ENCODE measurements at regions not wholly inside any gene's neighbourhood (a gene's known extent, or its start where the extent isn't known, plus 50 kb on each side); places are given as distances from the start of the nearest gene placed in this dataset.

DNA sequence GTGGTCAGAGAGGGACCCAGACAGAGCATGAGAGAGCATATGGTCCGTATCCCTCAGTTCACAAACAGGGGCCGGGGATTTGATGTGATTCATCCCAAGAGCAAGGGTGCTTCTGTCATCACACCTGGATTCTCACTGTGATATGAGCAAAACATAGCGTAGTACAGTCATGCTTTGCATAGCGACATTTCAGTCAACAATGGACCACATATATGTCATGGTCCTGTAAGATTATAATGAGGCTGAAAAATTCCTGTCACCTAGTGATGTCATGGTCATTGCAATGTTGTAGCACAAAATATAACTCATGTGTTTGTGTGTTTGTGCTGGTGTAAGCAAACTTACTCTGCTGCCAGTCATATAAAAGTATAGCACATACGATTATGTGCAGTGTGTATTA is 207.4 kb upstream of the CDH13 start:
- ATAC-seq (ENCODE audit: low read depth) (no peak), DNase-seq (no peak)
- Mint-ChIP-seq H3K27ac (no peak overlapping the region), H3K27me3 (no peaks in the 10 kb centered on the region), H3K4me3 (no peak overlapping the region), H3K36me3 (no peaks in the 10 kb centered on the region), H3K9me3 (no peaks in the 10 kb centered on the region), H3K4me1 (no peaks in the 10 kb centered on the region)
- POLR2A ChIA-PET, result no interaction called here

DNA sequence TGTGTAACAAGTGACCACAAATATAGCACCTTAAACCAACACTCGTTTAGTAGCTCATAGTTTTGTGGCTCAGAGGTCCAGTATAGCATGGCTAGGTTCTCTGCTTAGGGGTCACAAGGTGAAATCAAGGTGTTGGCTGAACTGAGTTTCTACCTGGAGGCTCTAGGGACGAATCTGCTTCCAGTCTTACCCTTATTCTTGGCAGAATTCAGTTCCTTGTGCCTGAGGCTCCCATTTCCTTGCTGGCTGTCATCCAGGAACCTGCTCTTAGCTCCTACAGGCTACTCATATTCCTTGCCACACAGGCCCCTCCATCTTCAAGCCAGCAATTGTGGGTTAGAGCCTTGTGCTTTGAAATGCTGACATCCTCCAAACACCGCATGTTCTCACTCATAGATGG is 212.3 kb upstream of the CDH13 start:
- Mint-ChIP-seq H3K9me3 (no peaks in the 10 kb centered on the region), H3K27me3 (no peaks in the 10 kb centered on the region), H3K27ac (no peak overlapping the region), H3K36me3 (no peaks in the 10 kb centered on the region), H3K4me1 (no peaks in the 10 kb centered on the region), H3K4me3 (no peak overlapping the region)
- ATAC-seq (ENCODE audit: low read depth) (no peak), DNase-seq (no peak)
- POLR2A ChIA-PET, result no interaction called here

DNA sequence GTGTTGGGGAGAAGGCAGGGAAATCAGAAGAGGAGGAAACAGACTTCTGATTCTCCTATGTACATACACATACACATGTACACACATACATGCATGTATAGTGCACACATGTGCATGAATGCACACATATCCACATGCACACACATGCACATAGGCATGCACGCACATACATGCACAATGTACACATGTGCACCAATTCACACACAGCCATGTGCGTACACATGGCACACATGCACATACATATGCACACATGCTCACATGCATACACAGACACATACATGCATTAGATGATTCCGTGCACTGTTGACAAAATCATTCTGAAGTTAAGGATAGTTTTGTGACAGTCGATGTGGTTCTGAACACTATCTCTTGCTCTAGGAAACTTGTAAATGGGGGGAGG is 214.0 kb upstream of the CDH13 start:
- POLR2A ChIA-PET, result no interaction called here
- no peaks in the 10 kb centered on the region for H3K27me3 Mint-ChIP-seq
- no peaks in the 10 kb centered on the region for H3K9me3 Mint-ChIP-seq
- no peaks in the 10 kb centered on the region for H3K4me1 Mint-ChIP-seq
- ATAC-seq (ENCODE audit: low read depth) (no peak), DNase-seq (no peak)
- no peaks in the 10 kb centered on the region for H3K36me3 Mint-ChIP-seq
- H3K4me3 Mint-ChIP-seq, result no peak overlapping the region
- H3K27ac Mint-ChIP-seq, result no peak overlapping the region

DNA sequence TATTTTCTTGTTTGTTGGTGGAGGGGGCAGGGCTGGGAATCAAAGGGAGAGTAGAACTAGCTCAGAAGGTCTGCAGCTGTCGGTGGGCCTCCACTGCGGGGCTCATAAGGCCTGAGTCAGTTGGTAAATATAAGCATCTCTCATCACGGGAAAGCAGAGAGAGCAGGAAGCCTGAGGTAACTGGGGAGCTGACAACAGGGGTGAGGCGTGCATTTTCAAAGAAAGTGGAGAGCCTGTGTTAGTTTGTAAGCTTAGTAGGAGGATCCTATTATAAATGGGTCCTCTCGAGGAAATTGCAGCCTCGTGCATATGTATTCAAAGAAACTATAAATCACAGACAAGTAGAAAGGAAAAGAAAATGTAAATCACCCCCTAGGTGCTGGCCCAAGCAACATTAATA is 221.0 kb upstream of the CDH13 start:
- H3K9me3 Mint-ChIP-seq, result no peaks in the 10 kb centered on the region
- H3K27ac Mint-ChIP-seq, result no peak overlapping the region
- ATAC-seq (ENCODE audit: low read depth), result no peak
- peaks cover 3% of the 10 kb centered on the region for H3K27me3 Mint-ChIP-seq
- no peaks in the 10 kb centered on the region for H3K36me3 Mint-ChIP-seq
- no peak for DNase-seq
- no peak overlapping the region for H3K4me3 Mint-ChIP-seq
- no peaks in the 10 kb centered on the region for H3K4me1 Mint-ChIP-seq
- POLR2A ChIA-PET, result no interaction called here

DNA sequence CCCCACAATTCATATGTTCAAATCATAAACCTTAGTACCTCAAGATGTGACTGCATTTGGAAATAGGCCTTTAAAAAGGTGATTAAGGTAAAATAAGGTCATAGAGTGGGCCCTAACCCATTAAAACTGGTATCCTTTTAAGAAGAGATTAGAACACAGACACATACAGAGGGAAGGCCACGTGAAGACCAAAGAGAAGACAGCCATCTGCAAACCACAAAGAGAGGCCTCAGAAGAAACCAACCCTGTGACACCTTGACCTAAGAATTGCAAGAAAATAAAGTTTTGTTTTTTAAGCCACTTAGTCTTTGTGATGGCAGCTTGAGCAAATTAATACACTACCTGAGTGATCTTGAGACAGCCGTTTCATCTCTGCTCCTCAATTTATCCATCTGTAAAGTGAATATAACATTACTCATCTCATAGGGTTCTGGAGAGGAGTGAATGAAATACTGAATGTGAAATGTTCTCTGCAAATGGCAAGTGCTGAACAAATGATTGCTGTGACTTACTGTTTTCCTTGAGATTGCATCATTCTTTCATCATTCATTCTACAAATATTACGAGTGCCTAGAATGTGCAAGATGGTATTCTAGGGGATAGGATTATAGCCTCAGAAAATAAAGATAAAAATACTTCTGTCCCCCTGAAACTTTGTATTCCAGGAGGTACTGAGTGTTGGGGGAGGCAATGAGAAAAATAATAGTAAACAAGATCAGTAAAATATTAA is 222.0 kb upstream of the CDH13 start:
- DNase-seq, result no peak
- ATAC-seq (ENCODE audit: low read depth), result no peak
- no peak overlapping the region for H3K27ac Mint-ChIP-seq
- H3K4me3 Mint-ChIP-seq, result no peak overlapping the region
- H3K9me3 Mint-ChIP-seq, result no peaks in the 10 kb centered on the region
- peaks cover 3% of the 10 kb centered on the region for H3K27me3 Mint-ChIP-seq
- no peaks in the 10 kb centered on the region for H3K36me3 Mint-ChIP-seq
- no peaks in the 10 kb centered on the region for H3K4me1 Mint-ChIP-seq
- POLR2A ChIA-PET, result no interaction called here

DNA sequence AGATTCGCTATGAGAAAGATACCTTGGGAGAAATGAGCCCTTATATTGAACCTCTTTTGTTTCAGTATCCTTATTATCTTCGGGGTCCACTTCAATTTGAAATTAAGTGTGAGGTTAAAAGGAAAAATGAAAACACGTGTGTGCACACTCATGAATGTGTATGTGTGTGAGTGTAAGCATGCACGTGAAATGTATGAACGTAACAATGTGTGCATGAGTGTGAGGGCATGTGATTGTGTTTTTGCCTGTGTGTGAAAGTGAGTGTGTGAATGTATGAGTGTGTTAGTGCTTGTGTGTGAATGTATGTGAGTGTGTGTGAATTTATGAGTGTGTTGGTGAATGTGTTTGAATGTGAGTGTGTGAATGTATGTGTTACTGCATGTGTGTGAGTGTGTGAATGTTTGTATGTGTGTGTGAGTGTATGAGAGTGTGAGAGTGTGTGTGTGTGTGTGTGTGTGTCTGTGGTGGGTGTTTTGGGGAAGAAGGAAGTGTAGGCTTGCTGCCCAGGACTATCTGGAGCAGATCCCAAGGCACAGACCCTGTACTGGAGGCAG is 224.0 kb upstream of the CDH13 start:
- Mint-ChIP-seq H3K9me3 (no peaks in the 10 kb centered on the region), H3K36me3 (no peaks in the 10 kb centered on the region), H3K27me3 (peaks cover 3% of the 10 kb centered on the region), H3K27ac (no peak overlapping the region), H3K4me1 (no peaks in the 10 kb centered on the region), H3K4me3 (no peak overlapping the region)
- DNase-seq, result no peak
- no peak for ATAC-seq (ENCODE audit: low read depth)
- POLR2A ChIA-PET, result no interaction called here

DNA sequence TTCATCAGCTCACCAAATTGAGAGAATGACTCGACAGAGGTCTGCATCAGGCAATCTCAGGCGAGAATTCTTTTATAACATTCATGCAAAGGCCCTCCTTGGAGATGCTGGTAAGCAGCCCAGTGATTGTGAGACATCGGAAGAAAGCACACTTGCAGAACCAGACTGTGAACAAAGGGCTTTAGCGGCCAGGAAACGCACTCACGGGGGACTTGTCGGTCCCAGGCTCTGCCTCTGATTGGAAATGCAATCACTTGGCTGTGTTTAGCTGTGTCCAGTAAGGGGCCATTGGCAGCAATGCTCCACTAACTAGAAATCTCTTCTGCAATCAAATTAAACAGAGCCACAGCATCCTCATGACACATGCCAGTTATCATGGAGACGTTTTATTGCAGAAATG is 226.7 kb upstream of the CDH13 start:
- no peaks in the 10 kb centered on the region for H3K27me3 Mint-ChIP-seq
- DNase-seq, result no peak
- H3K4me1 Mint-ChIP-seq, result no peaks in the 10 kb centered on the region
- H3K4me3 Mint-ChIP-seq, result no peak overlapping the region
- ATAC-seq (ENCODE audit: low read depth), result no peak
- no peaks in the 10 kb centered on the region for H3K36me3 Mint-ChIP-seq
- H3K9me3 Mint-ChIP-seq, result no peaks in the 10 kb centered on the region
- no peak overlapping the region for H3K27ac Mint-ChIP-seq
- POLR2A ChIA-PET, result no interaction called here

DNA sequence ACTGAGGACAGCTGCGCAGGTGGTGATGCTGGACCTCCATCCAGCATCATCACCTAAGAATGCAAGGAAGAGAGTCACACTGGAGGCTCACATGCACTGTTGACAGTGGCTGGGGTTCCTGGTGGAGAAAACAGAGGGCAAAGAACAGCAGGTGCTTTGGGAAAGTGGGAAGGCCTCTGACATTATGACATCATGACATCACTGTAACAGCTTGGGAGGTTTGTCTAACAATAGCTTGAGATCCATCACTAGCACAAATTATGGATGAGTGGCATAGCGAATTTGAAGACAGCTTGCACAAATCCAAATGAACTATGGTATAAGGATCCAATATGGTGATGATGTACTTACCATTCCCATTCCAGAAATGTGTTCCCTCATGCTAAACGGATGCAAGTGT is 226.5 kb upstream of the MPHOSPH6 start:
- Mint-ChIP-seq H3K27me3 (no peaks in the 10 kb centered on the region), H3K27ac (no peak overlapping the region), H3K9me3 (no peaks in the 10 kb centered on the region), H3K36me3 (no peaks in the 10 kb centered on the region), H3K4me3 (no peak overlapping the region), H3K4me1 (no peaks in the 10 kb centered on the region)
- no peak for ATAC-seq (ENCODE audit: low read depth)
- DNase-seq, result no peak
- POLR2A ChIA-PET, result no interaction called here

DNA sequence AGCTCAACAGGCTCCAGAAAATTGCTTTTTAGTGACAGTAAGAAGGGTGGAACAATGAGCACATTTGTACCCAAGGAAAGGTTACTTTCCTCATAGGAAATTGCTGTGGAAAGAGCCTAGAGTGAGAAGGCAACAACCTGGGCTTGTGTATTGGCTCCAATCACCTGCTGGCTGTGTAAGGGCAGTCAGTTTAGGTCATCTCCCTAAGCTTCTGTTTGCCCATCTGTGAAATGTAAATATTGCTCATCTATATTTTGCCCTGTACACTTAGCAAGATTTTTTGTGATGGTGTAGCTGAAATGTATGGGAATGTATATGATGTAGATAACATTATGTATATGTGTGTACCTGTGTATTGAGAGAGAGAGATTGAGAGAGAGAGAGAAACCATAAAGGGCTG is 225.2 kb upstream of the MPHOSPH6 start:
- POLR2A ChIA-PET, result no interaction called here
- no peaks in the 10 kb centered on the region for H3K4me1 Mint-ChIP-seq
- no peak for ATAC-seq (ENCODE audit: low read depth)

DNA sequence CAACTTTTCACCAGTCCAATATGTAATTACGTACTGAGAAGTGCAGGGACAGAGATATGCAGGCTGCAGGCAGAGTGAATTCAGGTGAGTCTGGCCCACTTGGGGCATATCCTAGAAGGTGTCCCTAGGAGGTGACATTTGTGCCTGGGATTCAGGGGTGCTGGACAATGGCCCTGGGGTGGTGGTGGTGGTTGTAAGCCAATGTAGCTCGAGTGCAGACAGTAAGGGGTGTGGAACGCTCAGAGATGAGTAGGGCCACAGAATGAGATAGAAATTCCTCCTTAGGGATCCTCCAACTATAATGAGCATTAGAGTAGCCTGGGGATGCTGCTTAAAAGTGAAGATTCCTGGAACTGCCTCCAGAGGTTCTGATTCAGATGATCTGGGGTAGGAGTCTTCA is 221.7 kb upstream of the MPHOSPH6 start:
- no peaks in the 10 kb centered on the region for H3K36me3 Mint-ChIP-seq
- no peaks in the 10 kb centered on the region for H3K4me1 Mint-ChIP-seq
- no peak for ATAC-seq (ENCODE audit: low read depth)
- DNase-seq, result no peak
- no peak overlapping the region for H3K27ac Mint-ChIP-seq
- no peak overlapping the region for H3K4me3 Mint-ChIP-seq
- H3K9me3 Mint-ChIP-seq, result no peaks in the 10 kb centered on the region
- H3K27me3 Mint-ChIP-seq, result no peaks in the 10 kb centered on the region
- POLR2A ChIA-PET, result no interaction called here

More for the DNA sequence above, 225.2 kb upstream of the MPHOSPH6 start:
- H3K27ac Mint-ChIP-seq, result no peak overlapping the region
- DNase-seq, result no peak
- H3K4me3 Mint-ChIP-seq, result no peak overlapping the region
- H3K36me3 Mint-ChIP-seq, result no peaks in the 10 kb centered on the region
- H3K9me3 Mint-ChIP-seq, result no peaks in the 10 kb centered on the region
- no peaks in the 10 kb centered on the region for H3K27me3 Mint-ChIP-seq

DNA sequence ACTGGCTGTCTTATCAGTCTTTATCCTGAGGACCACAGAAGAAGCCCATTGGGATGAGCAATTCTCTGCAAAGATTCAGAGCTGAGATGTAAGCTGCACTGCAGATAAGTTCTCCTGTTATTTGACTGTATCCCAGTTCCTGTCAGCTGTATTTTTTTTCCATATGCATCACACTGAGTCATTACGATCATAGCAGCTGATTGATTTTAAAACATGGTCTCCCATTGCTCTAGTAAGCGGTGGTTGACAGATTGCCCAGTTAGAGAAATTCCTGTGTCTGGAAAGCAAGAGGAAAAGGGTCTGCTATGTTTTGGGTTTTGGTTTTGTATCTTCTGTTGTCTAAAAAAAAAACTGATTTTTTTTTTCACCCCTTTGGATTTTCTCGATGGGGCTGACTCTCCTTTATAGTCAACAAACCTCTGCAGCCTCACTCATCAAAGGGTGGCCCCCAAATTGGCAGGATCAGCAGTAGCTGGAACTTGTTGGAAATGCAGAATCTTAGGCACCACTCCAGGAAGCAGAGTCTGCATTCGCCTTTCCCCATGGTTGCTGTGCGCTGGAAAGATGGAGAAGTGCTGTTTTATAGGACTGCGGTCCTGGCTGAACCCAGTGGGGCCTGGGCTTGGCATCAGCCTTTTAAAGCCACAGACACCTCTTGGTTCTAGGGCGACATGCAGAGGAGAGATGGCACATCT is 220.1 kb upstream of the MPHOSPH6 start:
- H3K4me3 Mint-ChIP-seq, result no peak overlapping the region
- POLR2A ChIA-PET, result no interaction called here
- H3K9me3 Mint-ChIP-seq, result no peaks in the 10 kb centered on the region
- ATAC-seq (ENCODE audit: low read depth), result no peak
- no peak for DNase-seq
- H3K27ac Mint-ChIP-seq, result no peak overlapping the region
- no peaks in the 10 kb centered on the region for H3K27me3 Mint-ChIP-seq
- H3K36me3 Mint-ChIP-seq, result no peaks in the 10 kb centered on the region
- no peaks in the 10 kb centered on the region for H3K4me1 Mint-ChIP-seq

DNA sequence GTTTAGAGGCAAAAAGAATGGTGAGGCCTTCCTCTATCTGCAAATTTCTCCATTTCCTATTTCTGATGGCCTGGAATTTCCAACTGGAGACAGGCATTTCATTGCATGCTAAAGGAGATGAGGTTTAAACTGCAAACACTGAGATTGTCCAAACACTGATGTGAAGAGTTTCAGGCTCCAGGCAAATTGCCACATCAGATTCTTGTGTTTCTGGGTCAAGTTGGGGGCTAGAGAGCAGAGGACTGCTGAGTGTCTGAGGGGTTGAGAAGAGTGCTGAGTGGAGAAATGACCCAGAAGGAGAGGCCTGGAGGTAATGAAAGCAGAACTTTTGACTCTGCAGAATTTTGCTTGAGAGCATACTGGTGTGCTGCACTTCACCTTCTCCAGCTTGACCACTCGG is 216.7 kb upstream of the MPHOSPH6 start:
- POLR2A ChIA-PET, result no interaction called here
- no peak overlapping the region for H3K4me3 Mint-ChIP-seq
- ATAC-seq (ENCODE audit: low read depth) (no peak), DNase-seq (no peak)
- H3K27ac Mint-ChIP-seq, result no peak overlapping the region
- no peaks in the 10 kb centered on the region for H3K36me3 Mint-ChIP-seq
- no peaks in the 10 kb centered on the region for H3K4me1 Mint-ChIP-seq
- H3K27me3 Mint-ChIP-seq, result no peaks in the 10 kb centered on the region
- H3K9me3 Mint-ChIP-seq, result no peaks in the 10 kb centered on the region

DNA sequence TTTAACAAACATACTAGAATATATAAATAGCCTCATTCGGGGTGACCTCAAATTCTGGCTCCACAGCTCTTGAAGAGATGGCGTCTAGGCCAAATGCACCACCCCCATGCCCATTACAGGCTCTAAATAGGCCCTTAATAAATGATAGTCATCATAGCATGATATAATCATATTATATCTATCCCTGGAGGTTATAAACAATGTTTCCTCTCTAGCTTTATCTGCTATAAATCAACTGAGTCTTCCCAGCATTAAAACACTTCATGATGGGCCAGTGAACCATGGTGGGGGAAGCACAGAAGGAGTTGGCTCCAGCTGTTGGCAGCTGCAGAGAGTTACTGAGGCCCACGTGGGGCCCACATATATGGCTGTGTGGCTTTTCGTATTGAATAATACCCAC is 214.9 kb upstream of the MPHOSPH6 start:
- no peak for DNase-seq
- POLR2A ChIA-PET, result no interaction called here

DNA sequence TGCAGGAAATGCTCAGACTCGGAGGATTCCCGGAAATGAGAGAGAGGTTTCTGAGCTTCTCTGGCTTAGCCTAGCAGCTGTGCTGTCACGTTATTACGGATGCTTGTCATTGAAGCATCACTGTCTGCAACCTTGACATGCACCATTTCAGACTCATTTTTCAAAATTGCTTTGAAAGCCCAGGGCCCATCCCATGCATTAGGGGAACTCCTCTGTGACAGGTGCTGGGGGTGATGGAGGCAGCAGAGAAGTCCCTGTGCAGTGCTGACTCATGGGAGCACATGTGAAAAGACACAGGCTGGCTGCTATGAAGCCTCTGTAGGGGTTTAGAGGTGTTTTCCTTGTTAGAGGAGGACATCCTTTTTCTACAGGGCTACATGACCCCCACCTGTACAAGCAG is 214.0 kb upstream of the MPHOSPH6 start:
- H3K36me3 Mint-ChIP-seq, result no peaks in the 10 kb centered on the region
- H3K4me1 Mint-ChIP-seq, result no peaks in the 10 kb centered on the region
- no peak overlapping the region for H3K27ac Mint-ChIP-seq
- POLR2A ChIA-PET, result no interaction called here
- no peaks in the 10 kb centered on the region for H3K9me3 Mint-ChIP-seq
- H3K27me3 Mint-ChIP-seq, result no peaks in the 10 kb centered on the region
- DNase-seq (no peak), ATAC-seq (ENCODE audit: low read depth) (no peak)
- H3K4me3 Mint-ChIP-seq, result no peak overlapping the region

More for the DNA sequence above, 214.9 kb upstream of the MPHOSPH6 start:
- H3K9me3 Mint-ChIP-seq, result no peaks in the 10 kb centered on the region
- no peak overlapping the region for H3K27ac Mint-ChIP-seq
- H3K36me3 Mint-ChIP-seq, result no peaks in the 10 kb centered on the region
- H3K4me3 Mint-ChIP-seq, result no peak overlapping the region
- H3K27me3 Mint-ChIP-seq, result no peaks in the 10 kb centered on the region
- no peak for ATAC-seq (ENCODE audit: low read depth)
- no peaks in the 10 kb centered on the region for H3K4me1 Mint-ChIP-seq

All from activated naive CD8-positive, alpha-beta T cell treated with anti-CD3 and anti-CD28 coated beads, Interleukin-2, amount 10 ng/mL, durations not matched to agents 7 days and 5 days (primary cell).